IMR-90 (cell line): ENCODE measurements at regions not wholly inside any gene's neighbourhood (a gene's known extent, or its start where the extent isn't known, plus 50 kb on each side); places are given as distances from the start of the nearest gene placed in this dataset.

Experiments used
- MAFK ChIP-seq: IDR thresholded peaks from 2 replicates; pipeline ENCODE4 v1.6.1; 2012; ENCODE audit warnings: low read depth, low read length, improper control_type of control experiment
- POLR2A ChIP-seq: IDR thresholded peaks from 2 replicates; pipeline ENCODE4 v1.6.1; 2012; ENCODE audit warnings: mild to moderate bottlenecking, low read depth, low read length
- TF ChIP-seq, protein P1 (sequence below): conservative IDR thresholded peaks from 2 replicates; pipeline ENCODE4 v1.5.1; 2012; ENCODE audit warnings: mild to moderate bottlenecking, low read depth, low read length, improper control_type of control experiment
- TF ChIP-seq, protein P2 (sequence below): fragments of 150-350 bp; IDR thresholded peaks from 2 replicates; pipeline ENCODE4 v1.6.1; 2016; ENCODE audit warnings: low read depth, mild to moderate bottlenecking, low read length, moderate library complexity, borderline replicate concordance

DNA sequence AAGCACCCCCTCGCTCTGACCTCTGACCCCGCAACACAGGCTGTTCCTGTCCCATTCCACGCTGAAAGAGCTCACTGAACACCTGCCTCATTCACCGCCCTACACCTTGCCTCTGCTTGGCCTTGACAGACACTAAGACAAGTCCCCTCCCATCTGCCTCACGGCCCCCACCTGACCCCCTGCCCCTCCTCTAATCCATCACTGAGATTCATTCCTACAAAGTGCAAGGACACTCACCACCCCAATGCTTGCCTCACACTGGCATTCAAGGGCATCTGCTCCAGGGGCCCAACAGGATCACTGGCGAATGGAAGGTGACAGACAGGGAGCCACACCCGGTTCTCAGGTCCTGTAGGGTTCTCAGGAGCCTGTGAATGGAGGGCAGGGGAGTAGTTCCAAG is 68.1 kb upstream of the NANOS1 start:
- TF ChIP-seq, protein P1, sequence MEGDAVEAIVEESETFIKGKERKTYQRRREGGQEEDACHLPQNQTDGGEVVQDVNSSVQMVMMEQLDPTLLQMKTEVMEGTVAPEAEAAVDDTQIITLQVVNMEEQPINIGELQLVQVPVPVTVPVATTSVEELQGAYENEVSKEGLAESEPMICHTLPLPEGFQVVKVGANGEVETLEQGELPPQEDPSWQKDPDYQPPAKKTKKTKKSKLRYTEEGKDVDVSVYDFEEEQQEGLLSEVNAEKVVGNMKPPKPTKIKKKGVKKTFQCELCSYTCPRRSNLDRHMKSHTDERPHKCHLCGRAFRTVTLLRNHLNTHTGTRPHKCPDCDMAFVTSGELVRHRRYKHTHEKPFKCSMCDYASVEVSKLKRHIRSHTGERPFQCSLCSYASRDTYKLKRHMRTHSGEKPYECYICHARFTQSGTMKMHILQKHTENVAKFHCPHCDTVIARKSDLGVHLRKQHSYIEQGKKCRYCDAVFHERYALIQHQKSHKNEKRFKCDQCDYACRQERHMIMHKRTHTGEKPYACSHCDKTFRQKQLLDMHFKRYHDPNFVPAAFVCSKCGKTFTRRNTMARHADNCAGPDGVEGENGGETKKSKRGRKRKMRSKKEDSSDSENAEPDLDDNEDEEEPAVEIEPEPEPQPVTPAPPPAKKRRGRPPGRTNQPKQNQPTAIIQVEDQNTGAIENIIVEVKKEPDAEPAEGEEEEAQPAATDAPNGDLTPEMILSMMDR, result no peak
- no peak for TF ChIP-seq MAFK
- TF ChIP-seq POLR2A, result no peak
- TF ChIP-seq, protein P2, sequence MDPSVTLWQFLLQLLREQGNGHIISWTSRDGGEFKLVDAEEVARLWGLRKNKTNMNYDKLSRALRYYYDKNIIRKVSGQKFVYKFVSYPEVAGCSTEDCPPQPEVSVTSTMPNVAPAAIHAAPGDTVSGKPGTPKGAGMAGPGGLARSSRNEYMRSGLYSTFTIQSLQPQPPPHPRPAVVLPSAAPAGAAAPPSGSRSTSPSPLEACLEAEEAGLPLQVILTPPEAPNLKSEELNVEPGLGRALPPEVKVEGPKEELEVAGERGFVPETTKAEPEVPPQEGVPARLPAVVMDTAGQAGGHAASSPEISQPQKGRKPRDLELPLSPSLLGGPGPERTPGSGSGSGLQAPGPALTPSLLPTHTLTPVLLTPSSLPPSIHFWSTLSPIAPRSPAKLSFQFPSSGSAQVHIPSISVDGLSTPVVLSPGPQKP, result no peak
